ENCODE measurements at regions not wholly inside any gene's neighbourhood (a gene's known extent, or its start where the extent isn't known, plus 50 kb on each side); places are given as distances from the start of the nearest gene placed in this dataset.

DNA sequence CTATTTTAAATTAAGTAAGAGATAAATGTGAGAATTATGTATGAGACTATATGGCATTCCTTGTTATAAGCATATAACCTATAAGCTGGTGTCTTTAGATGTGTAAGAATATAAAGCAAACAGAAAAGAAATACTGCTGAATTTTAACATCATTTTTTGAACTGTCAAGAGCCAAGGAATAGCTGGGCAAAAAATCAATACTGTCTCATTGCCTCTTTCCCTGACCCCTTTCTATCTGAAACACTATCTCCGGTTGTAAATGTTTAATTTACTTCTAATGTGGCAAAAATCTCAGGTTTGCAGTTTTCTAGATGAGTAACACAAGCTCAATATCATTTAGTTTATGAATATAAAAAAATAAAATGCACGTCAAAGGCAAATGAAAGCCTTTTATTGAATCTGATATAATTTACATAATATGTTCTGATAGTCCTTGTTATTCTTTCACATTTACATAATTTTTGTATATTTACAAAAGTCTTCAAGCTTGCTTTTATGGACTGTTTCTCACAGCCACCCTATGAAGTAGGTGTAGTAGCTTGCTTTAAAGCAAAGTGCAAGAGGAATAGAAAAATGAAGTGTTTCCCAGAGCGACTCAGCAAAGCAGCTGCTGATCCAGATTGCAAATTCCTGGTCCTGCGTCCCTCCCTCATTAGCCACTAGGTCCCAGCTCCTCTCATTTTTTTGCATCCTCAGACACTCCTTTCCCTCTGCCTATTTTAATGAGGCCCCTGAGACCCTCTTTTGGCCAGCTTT lies 188.2 kb upstream of the RFC3 start:
- Histone ChIP-seq H3K4me1 (no peaks in the 10 kb centered on the region), H3K36me3 (no peaks in the 10 kb centered on the region), H3K4me3 (no peak overlapping the region), H3K9me3 (no peaks in the 10 kb centered on the region), H3K27me3 (ENCODE audit: low read depth) (no peaks in the 10 kb centered on the region), H3K27ac (no peak overlapping the region)
- TF ChIP-seq, protein P1, sequence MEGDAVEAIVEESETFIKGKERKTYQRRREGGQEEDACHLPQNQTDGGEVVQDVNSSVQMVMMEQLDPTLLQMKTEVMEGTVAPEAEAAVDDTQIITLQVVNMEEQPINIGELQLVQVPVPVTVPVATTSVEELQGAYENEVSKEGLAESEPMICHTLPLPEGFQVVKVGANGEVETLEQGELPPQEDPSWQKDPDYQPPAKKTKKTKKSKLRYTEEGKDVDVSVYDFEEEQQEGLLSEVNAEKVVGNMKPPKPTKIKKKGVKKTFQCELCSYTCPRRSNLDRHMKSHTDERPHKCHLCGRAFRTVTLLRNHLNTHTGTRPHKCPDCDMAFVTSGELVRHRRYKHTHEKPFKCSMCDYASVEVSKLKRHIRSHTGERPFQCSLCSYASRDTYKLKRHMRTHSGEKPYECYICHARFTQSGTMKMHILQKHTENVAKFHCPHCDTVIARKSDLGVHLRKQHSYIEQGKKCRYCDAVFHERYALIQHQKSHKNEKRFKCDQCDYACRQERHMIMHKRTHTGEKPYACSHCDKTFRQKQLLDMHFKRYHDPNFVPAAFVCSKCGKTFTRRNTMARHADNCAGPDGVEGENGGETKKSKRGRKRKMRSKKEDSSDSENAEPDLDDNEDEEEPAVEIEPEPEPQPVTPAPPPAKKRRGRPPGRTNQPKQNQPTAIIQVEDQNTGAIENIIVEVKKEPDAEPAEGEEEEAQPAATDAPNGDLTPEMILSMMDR (IDR thresholded peaks at IDR 0.05), result no peak
- DNase-seq, result no peak
- no peak for ATAC-seq
- intact Hi-C loops (cut with DNase I), result no loop called here

DNA sequence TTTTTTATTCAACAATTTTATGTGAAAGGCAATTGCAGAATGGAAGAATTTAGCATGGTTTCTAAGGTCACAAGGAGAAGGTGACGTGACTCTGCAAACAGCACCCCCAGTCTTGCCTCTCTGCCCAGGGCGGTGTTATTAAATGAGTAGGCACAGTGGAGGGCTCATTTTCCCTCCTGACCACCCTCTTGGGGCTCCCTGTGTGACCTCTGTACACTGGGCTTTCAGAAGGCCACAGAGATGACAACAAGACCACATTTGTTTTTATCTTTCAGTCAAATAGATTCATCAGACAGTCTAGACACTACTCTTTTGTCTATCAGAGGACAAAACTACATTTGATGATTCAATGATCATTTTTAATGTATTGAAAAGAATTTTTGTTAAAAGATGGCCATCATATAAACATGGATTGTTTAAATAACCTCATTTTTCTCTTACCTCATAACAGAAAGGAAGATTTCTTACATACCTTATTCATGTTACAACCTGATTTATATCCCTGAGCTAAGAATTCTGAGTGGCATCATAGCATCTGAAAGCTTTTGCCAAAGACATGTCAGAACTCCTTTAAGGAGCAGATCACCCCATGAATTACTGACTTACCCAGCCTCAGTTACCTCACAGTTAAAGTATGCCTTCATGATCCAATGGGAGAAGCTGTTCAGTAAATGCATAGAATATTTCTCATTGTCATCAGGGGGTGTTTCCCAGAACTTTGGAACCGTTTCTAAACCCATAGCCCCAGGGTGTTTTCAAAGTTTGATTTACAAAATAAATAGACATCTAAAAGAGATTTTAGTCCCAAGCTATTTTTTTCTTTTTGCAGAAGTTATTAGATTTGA lies 184.0 kb upstream of the RFC3 start:
- no peaks in the 10 kb centered on the region for H3K36me3 ChIP-seq
- TF ChIP-seq, protein P1 (IDR thresholded peaks at IDR 0.05), result no peak
- H3K4me1 ChIP-seq, result no peaks in the 10 kb centered on the region
- H3K4me3 ChIP-seq, result no peak overlapping the region
- H3K27me3 ChIP-seq (ENCODE audit: low read depth), result no peaks in the 10 kb centered on the region
- no peak overlapping the region for H3K27ac ChIP-seq
- H3K9me3 ChIP-seq, result no peaks in the 10 kb centered on the region
- no peak for ATAC-seq
- no peak for DNase-seq
- intact Hi-C loops (cut with DNase I), result no loop called here

DNA sequence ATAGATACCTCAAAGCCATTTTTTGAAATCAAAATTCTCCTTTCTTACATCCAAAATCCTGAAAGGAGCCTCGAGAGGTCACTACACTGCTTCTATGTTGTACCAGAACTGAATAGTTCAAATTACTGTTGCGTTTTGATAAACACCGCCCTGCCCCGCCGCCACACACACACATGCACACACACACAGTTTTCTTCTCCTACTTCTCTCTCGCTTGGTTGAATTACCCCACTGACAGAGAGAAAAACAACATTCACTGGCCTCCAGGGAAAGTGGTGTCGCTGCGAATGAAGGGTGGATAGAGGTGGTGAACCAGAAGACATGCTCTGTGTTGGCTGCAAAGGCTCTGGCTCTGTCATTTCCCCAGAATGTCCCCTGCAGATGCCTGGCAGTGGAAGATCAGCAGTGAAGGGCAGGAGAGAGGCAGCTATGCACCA lies 183.4 kb upstream of the RFC3 start:
- no peak for DNase-seq
- intact Hi-C loops (cut with DNase I), result no loop called here

DNA sequence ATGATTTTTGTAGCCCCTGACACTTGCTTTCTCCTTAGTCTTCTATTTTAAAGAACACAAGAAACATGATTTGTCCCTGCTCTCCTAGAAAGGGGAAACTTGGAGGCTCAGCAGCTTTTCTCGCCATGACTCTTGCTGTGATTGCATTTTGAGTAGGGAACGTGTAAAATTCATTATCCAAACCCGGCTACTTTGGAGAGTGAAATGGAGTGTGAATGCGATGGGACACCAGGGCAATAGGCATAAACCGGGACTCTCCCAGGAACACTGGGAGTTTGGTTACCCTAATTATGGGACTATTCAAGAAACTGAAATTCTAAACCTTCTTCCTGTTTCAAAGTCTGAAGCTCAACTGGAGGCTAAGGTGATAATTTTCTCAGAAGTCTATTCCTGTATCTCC lies 181.7 kb upstream of the RFC3 start:
- Histone ChIP-seq H3K9me3 (no peaks in the 10 kb centered on the region), H3K27me3 (ENCODE audit: low read depth) (no peaks in the 10 kb centered on the region), H3K4me1 (peaks cover 12% of the 10 kb centered on the region), H3K4me3 (no peak overlapping the region), H3K27ac (no peak overlapping the region), H3K36me3 (no peaks in the 10 kb centered on the region)
- intact Hi-C loops (cut with DNase I), result no loop called here
- ATAC-seq, result no peak
- no peak for DNase-seq
- TF ChIP-seq, protein P1 (IDR thresholded peaks at IDR 0.05), result no peak

More for the DNA sequence above, 183.4 kb upstream of the RFC3 start:
- Histone ChIP-seq H3K36me3 (no peaks in the 10 kb centered on the region), H3K27ac (no peak overlapping the region), H3K27me3 (ENCODE audit: low read depth) (no peaks in the 10 kb centered on the region), H3K9me3 (no peaks in the 10 kb centered on the region), H3K4me1 (no peaks in the 10 kb centered on the region), H3K4me3 (no peak overlapping the region)
- no peak for ATAC-seq
- TF ChIP-seq, protein P1 (IDR thresholded peaks at IDR 0.05), result no peak

DNA sequence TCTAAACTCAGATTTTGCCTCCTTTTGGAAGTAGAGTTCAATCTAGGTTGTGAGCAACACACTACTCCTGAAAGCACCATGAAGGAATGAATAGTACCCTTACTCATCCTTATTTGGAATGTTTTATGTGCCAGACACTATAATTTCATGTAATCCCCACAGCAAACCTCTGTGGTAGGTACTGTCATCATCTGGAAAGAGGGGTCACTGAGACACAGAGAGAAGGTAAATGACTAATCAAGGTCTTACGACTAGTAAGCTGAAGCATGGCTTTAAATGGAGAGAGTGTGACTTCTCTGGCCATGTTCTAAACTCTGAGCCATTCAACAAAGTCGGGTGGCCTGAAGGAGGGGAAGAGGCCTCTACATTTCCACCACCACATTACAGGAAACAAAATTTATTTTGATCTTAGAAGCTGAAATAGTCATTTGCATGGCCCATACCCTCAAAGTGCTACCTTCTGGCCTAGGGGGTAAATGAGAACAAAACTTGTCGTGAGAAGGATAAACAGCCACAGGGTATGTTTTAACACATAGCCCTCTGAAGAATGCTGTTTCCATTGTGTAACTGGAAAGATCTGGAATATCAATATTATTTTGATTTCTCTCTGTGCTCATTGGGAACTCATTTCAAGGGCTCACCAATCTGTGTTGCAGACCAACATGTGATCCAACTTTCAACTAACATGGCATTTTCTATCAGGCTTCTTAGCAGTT lies 180.8 kb upstream of the RFC3 start:
- Histone ChIP-seq H3K27me3 (ENCODE audit: low read depth) (no peaks in the 10 kb centered on the region), H3K36me3 (no peaks in the 10 kb centered on the region), H3K9me3 (no peaks in the 10 kb centered on the region), H3K4me3 (no peak overlapping the region), H3K4me1 (peaks cover 13% of the 10 kb centered on the region), H3K27ac (no peak overlapping the region)
- no peak for ATAC-seq
- intact Hi-C loops (cut with DNase I), result no loop called here
- DNase-seq, result no peak
- TF ChIP-seq, protein P1 (IDR thresholded peaks at IDR 0.05), result no peak

Measured in lower lobe of right lung (tissue), 2 donors.